Peyer's patch (tissue), 4 donors: ENCODE measurements at regions not wholly inside any gene's neighbourhood (a gene's known extent, or its start where the extent isn't known, plus 50 kb on each side); places are given as distances from the start of the nearest gene placed in this dataset.

Experiments used
- POLR2A ChIP-seq, 2 donors: fragments of 450-650 bp; IDR thresholded peaks; one replicate each; pipeline ENCODE4 v1.5.1; 2017; ENCODE audit warnings: antibody characterized with exemption in 2 of 2, mild to moderate bottlenecking in 2 of 2, moderate library complexity in 2 of 2
- TF ChIP-seq, protein P1 (sequence below), 6 experiments: fragments of 450-650 bp in 4 of 6; fragments of 200-600 bp in 2 of 6; sonication (generic) in 1 of 6; IDR thresholded peaks; one replicate each; pipeline ENCODE4 v1.5.1; 2017 to 2019; ENCODE audit warnings: antibody characterized with exemption in 6 of 6, mild to moderate bottlenecking in 3 of 6, moderate library complexity in 1 of 6

DNA sequence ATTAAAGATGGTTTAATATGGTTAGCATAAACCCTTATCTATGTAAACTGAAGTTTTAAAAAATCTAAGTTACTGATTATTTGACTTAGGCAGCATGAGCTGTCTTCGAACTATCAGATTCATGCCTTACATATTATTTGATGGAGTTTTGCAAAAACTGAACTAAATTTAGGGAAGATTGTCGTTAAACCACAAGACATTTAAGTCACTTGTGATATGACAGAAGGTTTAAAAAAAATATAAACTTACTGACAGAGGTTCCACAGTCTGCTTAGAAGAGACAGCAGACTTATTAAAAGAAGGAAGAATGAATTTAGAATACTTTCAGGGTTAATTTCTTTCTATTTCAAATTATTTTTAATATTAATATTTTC, 110.9 kb upstream of the FRY start:
- no peak for TF ChIP-seq POLR2A (IDR thresholded peaks at IDR 0.05)
- TF ChIP-seq, protein P1, sequence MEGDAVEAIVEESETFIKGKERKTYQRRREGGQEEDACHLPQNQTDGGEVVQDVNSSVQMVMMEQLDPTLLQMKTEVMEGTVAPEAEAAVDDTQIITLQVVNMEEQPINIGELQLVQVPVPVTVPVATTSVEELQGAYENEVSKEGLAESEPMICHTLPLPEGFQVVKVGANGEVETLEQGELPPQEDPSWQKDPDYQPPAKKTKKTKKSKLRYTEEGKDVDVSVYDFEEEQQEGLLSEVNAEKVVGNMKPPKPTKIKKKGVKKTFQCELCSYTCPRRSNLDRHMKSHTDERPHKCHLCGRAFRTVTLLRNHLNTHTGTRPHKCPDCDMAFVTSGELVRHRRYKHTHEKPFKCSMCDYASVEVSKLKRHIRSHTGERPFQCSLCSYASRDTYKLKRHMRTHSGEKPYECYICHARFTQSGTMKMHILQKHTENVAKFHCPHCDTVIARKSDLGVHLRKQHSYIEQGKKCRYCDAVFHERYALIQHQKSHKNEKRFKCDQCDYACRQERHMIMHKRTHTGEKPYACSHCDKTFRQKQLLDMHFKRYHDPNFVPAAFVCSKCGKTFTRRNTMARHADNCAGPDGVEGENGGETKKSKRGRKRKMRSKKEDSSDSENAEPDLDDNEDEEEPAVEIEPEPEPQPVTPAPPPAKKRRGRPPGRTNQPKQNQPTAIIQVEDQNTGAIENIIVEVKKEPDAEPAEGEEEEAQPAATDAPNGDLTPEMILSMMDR (IDR thresholded peaks at IDR 0.05), result no peak
